ENCODE measurements at regions not wholly inside any gene's neighbourhood (a gene's known extent, or its start where the extent isn't known, plus 50 kb on each side); places are given as distances from the start of the nearest gene placed in this dataset.
"Not testable (repeated sequence)": the region's sequence is repeated elsewhere in the genome, so short reads cannot be mapped to it uniquely, and the experiment has no call there.

- DNase-seq (ENCODE audit: low spot score); ATAC-seq: not testable (repeated sequence)
These were observed 190.7 kb upstream of the VIPR2 start for GRCh38 chr7:159335181-159335926.

GRCh38 chr7:159332854-159333479, 188.3 kb upstream of the VIPR2 start:
- not testable (repeated sequence) for DNase-seq (ENCODE audit: low spot score); ATAC-seq

DNA sequence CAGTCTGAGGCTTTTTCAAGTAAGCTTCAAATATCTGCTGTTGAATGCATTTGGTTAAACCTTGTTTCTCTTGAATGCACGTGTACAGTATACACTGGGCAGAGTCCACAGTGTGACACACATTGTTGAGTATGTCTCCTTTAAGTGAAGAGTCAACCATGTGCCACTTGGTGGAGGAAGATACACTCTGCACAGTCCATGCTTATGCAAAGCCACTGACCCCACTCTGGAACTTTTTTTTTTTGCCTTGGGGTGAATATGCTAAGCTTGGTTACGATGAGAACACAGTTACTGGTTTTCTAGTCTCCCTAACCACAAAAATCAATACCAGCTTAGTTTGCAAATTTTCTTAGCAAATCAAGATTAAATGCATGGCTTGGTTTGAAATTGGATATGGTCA, 186.8 kb upstream of the VIPR2 start:
- no peak for DNase-seq (ENCODE audit: low spot score)
- ATAC-seq, result no peak

DNA sequence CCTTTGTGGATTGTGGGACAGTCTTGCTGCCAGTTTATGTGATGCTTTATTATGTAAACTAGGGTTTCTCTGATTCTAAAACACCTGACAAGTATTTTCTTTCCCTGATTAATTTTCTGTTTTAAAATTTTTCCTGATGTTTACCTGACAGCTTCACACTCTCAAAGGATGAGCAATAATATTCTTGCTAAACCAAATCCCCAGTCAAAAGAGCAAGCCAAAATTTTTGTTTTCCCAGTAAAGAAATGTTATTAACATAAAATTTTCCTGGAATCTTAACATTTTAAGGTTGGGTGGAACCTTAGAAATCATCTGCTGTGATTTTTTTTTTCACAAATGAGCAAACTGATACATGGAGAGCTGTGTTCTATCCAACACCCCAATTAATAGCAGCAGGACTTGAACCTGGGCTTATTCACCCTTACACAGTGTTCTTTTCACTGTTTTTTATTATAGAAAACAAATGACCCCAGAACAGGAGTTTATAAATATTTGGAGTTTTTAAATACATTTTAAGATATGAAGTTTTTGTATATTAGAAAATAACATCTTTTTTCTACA, 185.2 kb upstream of the VIPR2 start:
- ATAC-seq, result no peak

GRCh38 chr7:159328096-159328495, 183.4 kb upstream of the VIPR2 start:
- DNase-seq (ENCODE audit: low spot score) (no peak), ATAC-seq (no peak)

More for the DNA sequence above, 185.2 kb upstream of the VIPR2 start:
- DNase-seq (ENCODE audit: low spot score), result no peak

DNA sequence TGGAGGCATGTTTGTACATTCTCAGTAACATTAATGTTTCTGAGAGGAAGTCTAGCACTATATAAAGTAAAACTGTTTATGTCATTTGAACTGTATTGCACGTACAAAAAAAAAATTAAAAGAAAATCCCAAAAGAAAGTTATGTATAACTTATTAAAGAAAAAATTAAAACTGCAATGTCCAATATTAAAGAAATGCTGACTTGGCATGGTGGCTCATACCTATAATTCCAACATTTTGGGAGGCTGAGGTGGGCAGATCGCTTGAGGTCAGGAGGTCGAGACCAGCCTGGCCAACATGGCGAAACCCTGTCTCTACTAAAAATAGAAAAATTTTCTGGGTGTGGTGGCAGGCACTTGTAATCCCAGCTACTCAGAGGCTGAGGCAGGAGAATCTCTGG, 178.7 kb upstream of the VIPR2 start:
- DNase-seq (ENCODE audit: low spot score) (no peak), ATAC-seq (no peak)

GRCh38 chr7:159321278-159321677, 176.6 kb upstream of the VIPR2 start:
- DNase-seq (ENCODE audit: low spot score) (no peak), ATAC-seq (no peak)

DNA sequence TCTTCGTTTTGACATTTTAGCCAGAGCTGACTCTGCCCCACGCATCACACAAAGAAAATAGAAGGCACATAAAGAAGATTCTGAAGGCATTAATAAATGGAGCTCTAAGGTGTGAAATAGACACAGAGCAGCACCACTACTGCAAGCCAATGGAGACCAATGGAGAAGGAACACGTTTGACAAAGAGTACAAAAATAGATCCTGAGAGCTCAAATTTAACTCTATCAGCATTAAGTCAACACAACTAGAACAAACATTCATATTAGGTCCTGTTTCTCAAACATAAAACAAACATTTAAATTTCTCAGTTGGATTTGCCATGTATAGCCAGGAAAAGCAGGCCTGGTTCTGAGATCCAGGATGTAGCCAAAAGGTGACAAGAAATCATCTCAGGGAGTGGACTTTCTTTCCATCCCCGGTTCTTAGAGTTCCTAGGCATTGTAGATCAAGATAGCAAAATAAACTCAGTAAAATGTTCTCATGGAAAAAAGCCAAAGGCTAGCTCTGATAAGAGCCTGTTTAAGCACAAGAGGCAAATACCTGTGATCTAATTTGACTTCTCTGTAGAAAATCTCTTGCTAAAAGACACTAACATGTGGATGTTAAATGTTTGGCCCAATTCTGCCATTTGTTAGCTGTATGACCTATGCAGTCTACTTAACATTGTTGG, 174.2 kb upstream of the VIPR2 start:
- no peak for ATAC-seq

GRCh38 chr7:159317294-159317693, 172.6 kb upstream of the VIPR2 start:
- DNase-seq (ENCODE audit: low spot score), result no peak
- ATAC-seq, result no peak

More for the DNA sequence above, 174.2 kb upstream of the VIPR2 start:
- DNase-seq (ENCODE audit: low spot score), result no peak

GRCh38 chr7:159311172-159311494, 166.5 kb upstream of the VIPR2 start:
- no peak for DNase-seq (ENCODE audit: low spot score)
- no peak for ATAC-seq

GRCh38 chr7:159310457-159311171, 165.9 kb upstream of the VIPR2 start:
- no peak for ATAC-seq
- DNase-seq (ENCODE audit: low spot score), result no peak

GRCh38 chr7:159309214-159309613, 164.5 kb upstream of the VIPR2 start:
- not testable (repeated sequence) for DNase-seq (ENCODE audit: low spot score); ATAC-seq

DNA sequence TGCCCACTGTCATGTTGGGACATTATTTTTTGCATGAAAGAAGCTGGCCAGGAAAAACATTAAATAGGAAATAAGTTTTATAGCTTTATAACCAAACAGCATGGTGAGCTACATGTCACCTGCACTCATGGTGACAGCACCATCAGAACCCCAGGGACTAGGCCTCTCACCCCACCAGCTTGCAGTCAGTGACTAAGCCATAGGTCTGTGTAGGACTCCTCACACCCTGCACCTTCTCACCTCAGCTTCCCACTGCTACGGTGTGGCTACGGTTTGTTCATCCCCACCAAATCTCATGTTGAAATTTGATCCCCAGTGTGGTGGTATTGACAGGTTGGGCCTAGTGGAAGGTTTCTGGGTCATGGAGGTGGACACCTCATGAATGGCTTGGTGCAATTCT, 161.3 kb upstream of the VIPR2 start:
- no peak for ATAC-seq
- no peak for DNase-seq (ENCODE audit: low spot score)

GRCh38 chr7:159305185-159305584, 160.5 kb upstream of the VIPR2 start:
- DNase-seq (ENCODE audit: low spot score); ATAC-seq: not testable (repeated sequence)

DNA sequence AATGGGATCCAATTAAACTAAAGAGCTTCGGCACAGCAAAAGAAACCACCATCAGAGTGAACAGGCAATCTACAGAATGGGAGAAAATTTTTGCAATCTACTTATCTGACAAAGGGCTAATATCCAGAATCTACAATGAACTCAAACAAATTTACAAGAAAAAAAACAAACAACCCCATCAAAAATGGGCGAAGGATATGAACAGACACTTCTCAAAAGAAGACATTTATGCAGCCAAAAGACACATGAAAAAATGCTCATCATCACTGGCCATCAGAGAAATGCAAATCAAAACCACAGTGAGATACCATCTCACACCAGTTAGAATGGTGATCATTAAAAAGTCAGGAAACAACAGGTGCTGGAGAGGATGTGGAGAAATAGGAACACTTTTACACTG, 158.8 kb upstream of the VIPR2 start:
- not testable (repeated sequence) for ATAC-seq; DNase-seq (ENCODE audit: low spot score)

DNA sequence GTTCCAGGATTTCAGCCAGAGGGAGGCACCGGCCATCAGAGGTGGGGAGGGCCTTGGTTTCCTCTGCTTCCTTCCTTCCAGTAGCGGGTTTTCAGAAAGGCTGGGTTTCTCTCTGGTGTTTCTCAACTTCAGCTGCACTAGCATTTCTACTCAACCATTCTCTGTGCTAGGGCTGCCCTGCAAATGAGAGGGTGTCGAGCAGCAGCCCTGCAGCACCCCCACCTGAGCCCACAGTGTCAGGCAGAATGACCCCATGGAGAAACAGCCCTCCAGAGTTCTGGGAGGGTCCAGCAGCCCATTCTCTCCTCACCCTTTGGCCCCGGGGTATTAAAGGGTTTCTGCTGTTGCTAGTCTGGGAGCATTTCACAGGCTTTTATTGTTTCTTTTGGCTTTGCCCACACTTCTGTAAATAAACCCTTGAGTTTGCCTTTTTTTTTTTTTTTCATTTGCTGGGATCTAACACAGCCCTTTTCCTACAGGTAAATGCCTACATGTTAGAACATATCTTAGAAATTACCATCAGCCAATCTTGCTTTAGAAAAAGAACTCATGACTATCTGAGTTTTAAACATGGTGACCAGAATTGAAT, 151.5 kb upstream of the VIPR2 start:
- ATAC-seq (no peak), DNase-seq (ENCODE audit: low spot score) (no peak)

GRCh38 chr7:159286487-159286886, 141.8 kb upstream of the VIPR2 start:
- not testable (repeated sequence) for DNase-seq (ENCODE audit: low spot score); ATAC-seq

DNA sequence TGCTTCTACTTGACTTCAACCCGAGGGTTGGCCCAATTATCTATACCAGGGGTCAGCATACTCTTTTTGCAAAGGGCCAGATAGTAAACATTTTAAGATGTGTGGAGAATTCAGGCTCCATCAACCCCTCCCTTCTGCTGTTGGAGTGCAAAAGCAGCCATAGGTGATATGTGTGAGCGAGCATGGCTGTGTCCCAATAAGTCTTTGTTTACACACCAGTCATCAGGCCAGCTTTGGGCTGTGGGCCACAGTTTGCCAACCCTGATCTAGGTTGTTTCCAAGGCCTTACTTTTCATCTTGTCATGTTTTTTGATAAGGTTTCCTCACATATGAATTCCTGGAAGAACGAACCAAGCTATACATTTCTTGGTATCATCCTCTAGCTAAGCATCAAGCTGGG, 136.9 kb upstream of the VIPR2 start:
- DNase-seq (ENCODE audit: low spot score), result no peak
- no peak for ATAC-seq

GRCh38 chr7:159280008-159280407, 135.3 kb upstream of the VIPR2 start:
- DNase-seq (ENCODE audit: low spot score) (no peak), ATAC-seq (no peak)

DNA sequence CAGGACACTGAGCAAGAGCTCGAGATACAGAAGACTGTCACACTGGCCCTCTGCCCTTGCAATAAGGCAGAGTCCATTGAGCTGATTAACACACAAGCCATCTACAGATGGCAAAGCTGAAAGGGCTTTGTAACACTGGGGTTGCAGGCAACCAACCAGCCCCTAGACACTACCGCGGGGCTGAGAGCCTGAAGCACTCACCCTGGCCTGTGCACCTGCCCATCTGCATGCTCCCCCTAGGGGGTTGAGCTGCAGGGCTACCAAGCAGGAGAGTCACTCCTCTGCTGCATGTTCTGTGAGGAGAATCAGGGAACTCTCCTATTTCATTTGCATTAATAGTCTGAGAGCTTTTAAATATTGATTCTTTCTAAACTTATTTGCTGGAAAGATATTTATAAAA, 128.1 kb upstream of the VIPR2 start:
- ATAC-seq (no peak), DNase-seq (ENCODE audit: low spot score) (no peak)

DNA sequence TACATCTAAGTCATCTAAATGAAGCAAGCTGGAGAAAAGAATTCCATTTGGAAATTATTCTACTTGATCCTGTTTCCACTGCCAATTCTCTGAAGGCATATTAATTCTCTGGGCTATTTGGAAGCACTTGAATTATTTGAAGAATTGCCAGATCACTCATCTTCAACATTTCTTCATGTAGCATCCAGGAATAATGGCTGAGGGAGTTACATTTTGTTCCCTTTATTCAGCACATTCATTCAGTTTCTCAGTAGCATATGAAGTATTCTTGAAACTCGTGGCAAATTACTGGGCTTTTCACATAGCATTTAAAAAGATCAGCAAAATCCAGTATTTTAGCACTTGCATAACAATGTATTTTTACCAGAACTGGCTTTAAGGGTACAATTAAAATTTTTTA, 127.1 kb upstream of the VIPR2 start:
- ATAC-seq, result no peak

More for the DNA sequence above, 127.1 kb upstream of the VIPR2 start:
- DNase-seq (ENCODE audit: low spot score), result no peak
